ENCODE measurements at regions not wholly inside any gene's neighbourhood (a gene's known extent, or its start where the extent isn't known, plus 50 kb on each side); places are given as distances from the start of the nearest gene placed in this dataset.
A peak's percentile ranks its signal among the peaks of the same experiment; 100 is the strongest.

DNA sequence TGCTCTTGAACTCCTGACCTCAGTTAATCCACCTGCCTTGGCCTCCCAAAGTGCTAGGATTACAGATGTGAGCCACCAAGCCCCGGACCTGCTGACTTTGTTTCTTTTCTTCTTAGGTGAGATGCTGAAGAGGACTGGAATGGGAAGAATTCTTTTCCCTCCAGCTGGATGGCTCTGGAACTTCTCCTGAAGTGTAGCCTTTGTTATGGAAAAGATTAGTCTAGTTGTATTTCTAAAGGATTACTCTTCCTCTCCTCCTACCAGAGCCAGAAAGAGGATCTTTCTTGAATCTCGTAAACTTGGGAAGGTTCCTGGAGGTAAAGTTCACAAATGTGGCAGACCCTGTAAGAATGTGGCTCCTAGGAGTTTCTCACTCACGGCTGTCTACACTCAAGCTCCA lies 95.4 kb upstream of the LARGE1 start:
- Histone ChIP-seq H3K27me3 (ENCODE audit: control insufficient read depth, insufficient read depth, low read length) (no peaks in the 10 kb centered on the region), H3K4me3 (ENCODE audit: insufficient read depth, low read depth, low read length) (no peak overlapping the region), H3K36me3 (replicated peaks; ENCODE audit: control insufficient read depth, insufficient read depth, low read length) (no peaks in the 10 kb centered on the region)
- no peak for DNase-seq

DNA sequence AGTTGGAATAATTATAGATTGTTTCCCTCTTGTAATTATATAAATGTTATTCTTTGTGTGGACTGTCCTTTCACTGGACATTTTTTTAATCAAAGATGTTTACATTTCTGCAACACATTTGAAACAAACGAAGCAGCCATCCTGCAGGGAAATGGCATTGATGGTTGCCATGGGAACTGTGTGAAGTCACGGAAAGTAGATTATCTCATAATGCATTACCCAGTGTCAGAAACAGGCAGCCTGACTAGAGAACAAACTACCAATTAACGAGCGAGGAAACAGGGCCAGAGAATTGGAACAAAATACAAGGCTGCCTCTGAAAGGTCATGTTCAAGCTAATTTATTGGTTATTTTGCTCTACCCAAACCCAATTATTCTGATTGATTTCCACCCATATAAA lies 96.9 kb upstream of the LARGE1 start:
- H3K27me3 ChIP-seq (ENCODE audit: control insufficient read depth, insufficient read depth, low read length): no peaks in the 10 kb centered on the region
- no peaks in the 10 kb centered on the region for H3K36me3 ChIP-seq (replicated peaks; ENCODE audit: control insufficient read depth, insufficient read depth, low read length)
- DNase-seq: no peak
- H3K4me3 ChIP-seq (ENCODE audit: insufficient read depth, low read depth, low read length): no peak overlapping the region

DNA sequence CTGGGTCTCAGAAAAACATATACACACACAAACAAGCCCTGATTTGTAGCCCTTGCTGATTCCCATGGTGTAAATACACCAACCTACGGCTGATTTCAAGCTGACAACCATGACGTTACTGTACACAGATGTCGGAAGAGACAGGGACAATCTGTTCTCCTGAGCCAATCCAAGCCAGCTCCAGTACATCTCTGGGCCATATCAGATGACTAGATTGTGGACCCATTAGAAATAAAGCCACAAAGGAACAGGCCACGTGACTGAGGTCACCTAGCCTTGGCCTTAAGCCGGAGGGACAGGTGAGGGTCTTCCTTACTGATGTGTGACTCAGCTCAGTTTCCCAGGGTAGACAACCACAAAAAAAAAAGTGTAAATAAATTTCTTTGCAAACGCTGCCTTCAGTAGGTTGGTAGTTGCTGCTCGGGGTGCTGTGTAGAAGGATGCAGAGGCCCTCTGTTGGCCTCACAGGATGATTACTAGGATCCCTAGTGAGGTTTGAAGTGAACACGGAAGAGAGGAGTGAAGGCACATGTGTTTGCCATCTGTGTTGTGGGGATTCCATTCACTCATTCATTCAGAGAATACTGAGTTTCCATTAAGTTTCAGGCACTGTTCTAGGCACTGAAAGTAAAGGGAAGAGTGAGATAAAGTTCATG lies 99.0 kb upstream of the LARGE1 start:
- Histone ChIP-seq H3K27me3 (ENCODE audit: control insufficient read depth, insufficient read depth, low read length) (no peaks in the 10 kb centered on the region), H3K4me3 (ENCODE audit: insufficient read depth, low read depth, low read length) (no peak overlapping the region), H3K36me3 (replicated peaks; ENCODE audit: control insufficient read depth, insufficient read depth, low read length) (no peaks in the 10 kb centered on the region)
- DNase-seq: peak; percentile 17

DNA sequence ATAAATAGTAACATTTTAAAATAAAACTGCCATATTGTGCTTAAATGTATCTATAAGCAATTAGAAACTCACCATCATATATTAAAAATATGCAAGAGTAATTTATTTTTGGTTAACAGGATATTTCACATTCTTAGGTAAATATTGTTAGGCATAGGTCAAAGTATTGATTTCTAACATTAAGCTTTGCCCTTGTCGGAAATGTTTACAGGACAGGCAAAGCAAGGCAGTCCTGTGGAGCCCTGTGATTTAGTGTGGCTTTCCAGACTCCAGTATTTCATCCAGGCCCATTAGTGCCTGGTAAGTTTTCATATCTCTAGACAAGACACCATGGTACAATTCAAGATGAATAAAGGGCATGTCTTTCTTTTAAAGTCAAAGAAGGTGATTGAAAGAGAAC lies 114.9 kb upstream of the LARGE1 start:
- no peaks in the 10 kb centered on the region for H3K27me3 ChIP-seq (ENCODE audit: control insufficient read depth, insufficient read depth, low read length)

DNA sequence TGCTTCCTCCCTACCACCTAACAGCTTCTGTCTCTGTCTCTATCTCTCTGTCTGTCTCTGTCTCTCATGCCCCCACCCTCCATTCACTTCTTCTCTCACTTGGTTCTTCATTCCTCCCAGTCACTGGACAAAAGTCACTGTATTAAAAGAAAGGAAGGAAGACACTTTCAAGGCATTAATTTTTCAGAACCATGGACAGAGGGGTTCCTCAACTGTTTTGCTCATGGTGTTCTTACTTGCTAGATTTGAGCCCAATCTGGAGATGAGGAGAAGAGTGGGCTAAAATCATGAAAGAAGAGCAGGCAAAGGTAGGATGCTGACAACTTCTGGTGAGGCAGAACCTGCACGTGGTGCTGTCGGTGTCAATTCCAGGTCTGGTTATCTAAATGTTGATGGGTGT lies 116.7 kb upstream of the LARGE1 start:
- Histone ChIP-seq H3K4me3 (ENCODE audit: insufficient read depth, low read depth, low read length) (no peak overlapping the region), H3K27me3 (ENCODE audit: control insufficient read depth, insufficient read depth, low read length) (no peaks in the 10 kb centered on the region), H3K36me3 (replicated peaks; ENCODE audit: control insufficient read depth, insufficient read depth, low read length) (no peaks in the 10 kb centered on the region)
- DNase-seq: peak; percentile 24

More for the DNA sequence above, 114.9 kb upstream of the LARGE1 start:
- Histone ChIP-seq H3K36me3 (replicated peaks; ENCODE audit: control insufficient read depth, insufficient read depth, low read length) (no peaks in the 10 kb centered on the region), H3K4me3 (ENCODE audit: insufficient read depth, low read depth, low read length) (no peak overlapping the region)
- DNase-seq: no peak

DNA sequence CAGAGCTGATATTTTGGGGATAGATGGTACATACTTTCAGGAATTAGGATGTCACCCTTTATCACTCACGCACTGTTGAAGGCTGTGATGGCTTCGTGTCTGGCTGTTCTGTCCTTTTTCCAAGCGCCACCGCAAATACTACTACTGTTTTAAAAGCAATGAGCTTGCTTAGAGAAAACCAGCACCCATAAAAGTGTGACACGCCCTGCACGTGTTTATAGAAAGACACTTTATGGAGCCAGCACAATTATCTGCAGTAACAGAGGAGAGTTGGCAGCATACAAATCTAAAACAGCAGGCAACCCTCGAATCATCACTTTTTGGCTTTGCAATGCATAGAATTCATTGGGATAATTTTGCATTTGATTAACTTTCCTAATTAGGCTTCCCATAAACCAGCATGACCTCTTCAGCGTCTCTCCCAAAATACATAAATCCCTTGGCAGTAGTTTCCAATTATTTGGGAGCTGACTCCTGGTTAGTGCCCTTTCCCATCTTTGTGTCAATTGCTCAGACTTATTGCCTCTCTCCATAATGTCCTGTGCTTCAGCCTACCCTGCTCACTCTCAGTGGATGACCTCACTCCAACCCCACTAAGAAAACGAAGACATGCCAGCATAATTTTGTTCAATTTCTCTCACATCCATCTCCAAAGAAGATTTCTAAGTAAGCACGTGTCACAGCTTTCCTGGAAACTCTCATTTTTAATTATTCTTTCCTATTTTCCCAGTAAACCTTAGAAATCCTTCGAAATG lies 118.7 kb upstream of the LARGE1 start:
- no peaks in the 10 kb centered on the region for H3K36me3 ChIP-seq (replicated peaks; ENCODE audit: control insufficient read depth, insufficient read depth, low read length)
- DNase-seq: no peak
- no peaks in the 10 kb centered on the region for H3K27me3 ChIP-seq (ENCODE audit: control insufficient read depth, insufficient read depth, low read length)
- H3K4me3 ChIP-seq (ENCODE audit: insufficient read depth, low read depth, low read length): no peak overlapping the region

DNA sequence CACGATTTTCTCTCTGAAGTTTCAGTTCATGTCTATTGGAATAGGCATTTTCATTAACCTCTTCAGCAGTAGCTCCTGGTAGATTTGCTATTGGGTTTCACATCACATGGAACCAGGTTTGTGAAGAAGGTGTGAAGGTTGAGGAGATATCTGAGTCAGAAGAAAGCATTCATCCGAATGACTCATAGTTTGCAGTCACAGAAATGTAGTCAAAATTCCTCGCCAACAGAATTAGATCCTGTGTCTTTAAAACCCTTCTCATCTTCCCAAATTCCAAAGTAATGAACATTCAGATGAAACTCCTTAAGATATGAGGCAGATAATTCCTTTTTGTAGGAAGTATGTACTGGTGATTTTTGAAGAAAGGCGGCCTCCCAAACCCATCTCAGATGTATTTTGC lies 125.0 kb upstream of the LARGE1 start:
- Histone ChIP-seq H3K4me3 (ENCODE audit: insufficient read depth, low read depth, low read length) (no peak overlapping the region), H3K27me3 (ENCODE audit: control insufficient read depth, insufficient read depth, low read length) (no peaks in the 10 kb centered on the region), H3K36me3 (replicated peaks; ENCODE audit: control insufficient read depth, insufficient read depth, low read length) (no peaks in the 10 kb centered on the region)
- no peak for DNase-seq

DNA sequence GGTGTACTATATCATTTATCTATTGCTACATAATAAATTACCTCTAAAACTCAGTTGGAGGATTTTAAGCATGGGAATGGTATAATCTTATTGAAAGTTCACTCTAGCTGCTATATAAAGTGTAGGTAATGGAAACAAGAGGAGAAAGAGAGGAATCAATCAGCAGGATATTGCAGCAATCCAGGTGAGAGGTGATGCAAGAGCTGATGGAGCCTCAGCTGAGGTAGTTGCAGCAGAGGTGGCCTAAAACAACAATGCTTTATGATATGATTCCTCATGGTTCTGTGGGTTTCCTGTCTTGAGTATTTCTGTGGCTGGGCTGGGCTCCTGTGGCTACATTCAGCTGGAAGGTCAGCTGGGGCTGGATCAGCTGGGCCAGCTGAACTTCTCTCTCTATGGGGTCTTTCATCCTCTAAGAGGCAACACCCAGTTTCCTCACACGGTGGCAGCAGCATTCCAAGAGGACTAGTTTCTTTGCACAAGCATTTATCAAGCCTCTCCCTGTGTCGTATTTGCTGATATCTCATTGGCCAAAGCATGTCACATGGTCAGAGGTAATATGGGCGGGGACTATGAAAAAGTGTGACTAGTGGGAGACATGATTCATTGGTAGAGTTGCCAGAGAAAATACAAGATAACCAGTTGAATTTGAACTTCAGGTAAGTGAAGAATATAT lies 135.4 kb upstream of the LARGE1 start:
- peak; percentile 77 for DNase-seq
- H3K4me3 ChIP-seq (ENCODE audit: insufficient read depth, low read depth, low read length): no peak overlapping the region
- no peaks in the 10 kb centered on the region for H3K36me3 ChIP-seq (replicated peaks; ENCODE audit: control insufficient read depth, insufficient read depth, low read length)
- no peaks in the 10 kb centered on the region for H3K27me3 ChIP-seq (ENCODE audit: control insufficient read depth, insufficient read depth, low read length)

DNA sequence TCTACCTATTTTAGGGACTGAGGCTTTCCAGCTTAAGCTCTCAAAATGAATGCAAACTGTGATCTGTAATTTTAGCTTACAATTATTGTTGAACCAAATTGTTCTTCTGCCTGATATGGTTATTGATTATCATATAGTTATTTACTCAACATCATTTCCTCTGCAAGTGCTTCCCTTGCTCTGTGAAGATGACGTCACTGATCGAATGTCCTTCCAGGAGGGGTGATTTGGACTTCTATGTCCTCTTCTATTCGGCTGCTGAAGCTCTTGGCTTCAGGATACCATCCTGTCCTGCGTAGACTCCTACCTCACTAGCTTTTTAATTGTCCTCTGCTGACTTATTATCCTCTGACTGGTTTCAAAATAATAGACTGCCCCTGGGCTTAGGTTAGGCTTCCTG lies 137.4 kb upstream of the LARGE1 start:
- H3K27me3 ChIP-seq (ENCODE audit: control insufficient read depth, insufficient read depth, low read length): no peaks in the 10 kb centered on the region
- no peaks in the 10 kb centered on the region for H3K36me3 ChIP-seq (replicated peaks; ENCODE audit: control insufficient read depth, insufficient read depth, low read length)
- no peak for DNase-seq
- no peak overlapping the region for H3K4me3 ChIP-seq (ENCODE audit: insufficient read depth, low read depth, low read length)

DNA sequence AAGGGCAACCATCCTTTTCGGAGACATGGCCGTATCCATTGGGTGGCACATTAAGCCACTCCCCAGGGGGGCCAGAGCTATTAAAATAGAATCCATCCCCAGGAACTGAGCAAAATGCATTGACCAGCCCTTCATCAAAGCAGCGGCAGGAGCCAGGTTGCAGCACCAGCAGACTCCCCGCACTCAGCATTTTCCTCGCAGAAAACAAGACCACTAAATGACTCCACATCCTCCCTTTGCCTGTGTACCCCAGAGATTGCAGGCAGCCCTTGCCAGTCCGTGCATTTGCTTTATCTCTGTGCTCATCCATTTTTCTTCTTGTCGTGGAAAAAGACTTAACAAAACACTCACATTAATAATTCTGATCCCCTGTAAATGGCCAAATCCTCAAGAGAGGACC lies 144.4 kb upstream of the LARGE1 start:
- Histone ChIP-seq H3K36me3 (replicated peaks; ENCODE audit: control insufficient read depth, insufficient read depth, low read length) (no peaks in the 10 kb centered on the region), H3K27me3 (ENCODE audit: control insufficient read depth, insufficient read depth, low read length) (no peaks in the 10 kb centered on the region), H3K4me3 (ENCODE audit: insufficient read depth, low read depth, low read length) (no peak overlapping the region)
- DNase-seq: no peak

DNA sequence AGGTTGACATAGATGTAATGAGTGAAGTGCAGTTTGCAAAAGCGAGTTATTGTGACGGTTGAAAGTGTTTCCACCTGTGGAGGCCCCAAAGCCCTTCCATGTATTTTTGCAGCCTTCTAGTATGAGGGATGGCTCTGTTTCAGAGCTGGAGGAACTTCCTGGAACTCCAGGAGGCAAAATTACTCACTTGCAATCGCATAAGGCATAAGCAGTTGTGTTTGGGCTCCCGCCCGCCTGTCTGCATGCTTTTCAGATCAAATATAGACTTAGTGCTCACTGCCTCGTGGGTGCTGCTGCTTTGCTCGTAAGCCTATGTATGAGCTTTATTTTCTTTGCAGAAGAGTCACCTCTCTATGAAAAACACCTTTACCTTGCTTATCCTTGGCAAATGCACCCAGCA lies 146.8 kb upstream of the LARGE1 start:
- Histone ChIP-seq H3K27me3 (ENCODE audit: control insufficient read depth, insufficient read depth, low read length) (no peaks in the 10 kb centered on the region), H3K4me3 (ENCODE audit: insufficient read depth, low read depth, low read length) (no peak overlapping the region)

DNA sequence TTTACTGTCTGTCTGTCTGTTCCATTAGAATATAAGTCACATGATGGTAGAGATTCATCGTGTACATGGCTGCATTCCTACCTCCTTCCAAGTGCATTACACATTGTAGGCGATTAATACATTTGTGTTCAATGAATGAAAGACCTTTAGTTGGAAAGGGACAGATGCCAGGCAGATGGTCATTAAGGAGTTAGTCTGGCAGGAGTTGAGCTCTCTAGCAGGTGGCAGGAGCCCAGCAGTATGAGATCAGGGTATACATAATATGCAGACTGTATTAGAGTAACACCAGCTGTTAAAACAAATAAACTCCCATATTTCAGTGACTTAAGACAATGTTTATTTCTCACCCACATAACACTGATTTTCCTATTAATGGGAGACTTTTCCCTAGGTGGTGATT lies 147.7 kb upstream of the LARGE1 start:
- no peaks in the 10 kb centered on the region for H3K36me3 ChIP-seq (replicated peaks; ENCODE audit: control insufficient read depth, insufficient read depth, low read length)
- no peak for DNase-seq
- H3K27me3 ChIP-seq (ENCODE audit: control insufficient read depth, insufficient read depth, low read length): no peaks in the 10 kb centered on the region
- H3K4me3 ChIP-seq (ENCODE audit: insufficient read depth, low read depth, low read length): no peak overlapping the region

More for the DNA sequence above, 146.8 kb upstream of the LARGE1 start:
- no peaks in the 10 kb centered on the region for H3K36me3 ChIP-seq (replicated peaks; ENCODE audit: control insufficient read depth, insufficient read depth, low read length)
- DNase-seq: no peak

DNA sequence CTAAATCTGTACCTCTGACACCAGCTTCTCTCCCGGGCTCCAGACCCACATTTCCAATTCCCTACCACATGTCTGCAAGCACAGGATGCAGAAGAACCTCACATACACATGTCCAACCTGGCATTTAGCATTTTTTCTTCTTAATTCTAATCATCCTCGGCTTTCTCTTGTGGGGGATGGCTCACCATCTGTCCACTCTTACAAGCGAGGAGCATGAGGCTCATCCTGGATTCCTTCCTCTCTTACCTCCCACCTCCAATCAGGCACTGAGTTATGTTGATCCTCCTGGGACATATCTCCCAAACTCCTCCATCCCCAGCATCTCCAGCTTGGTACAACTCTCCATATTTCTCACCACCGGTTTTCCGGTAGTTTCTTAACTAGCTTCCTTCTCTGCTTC lies 149.8 kb upstream of the LARGE1 start:
- no peaks in the 10 kb centered on the region for H3K27me3 ChIP-seq (ENCODE audit: control insufficient read depth, insufficient read depth, low read length)
- no peaks in the 10 kb centered on the region for H3K36me3 ChIP-seq (replicated peaks; ENCODE audit: control insufficient read depth, insufficient read depth, low read length)
- DNase-seq: no peak
- H3K4me3 ChIP-seq (ENCODE audit: insufficient read depth, low read depth, low read length): no peak overlapping the region

DNA sequence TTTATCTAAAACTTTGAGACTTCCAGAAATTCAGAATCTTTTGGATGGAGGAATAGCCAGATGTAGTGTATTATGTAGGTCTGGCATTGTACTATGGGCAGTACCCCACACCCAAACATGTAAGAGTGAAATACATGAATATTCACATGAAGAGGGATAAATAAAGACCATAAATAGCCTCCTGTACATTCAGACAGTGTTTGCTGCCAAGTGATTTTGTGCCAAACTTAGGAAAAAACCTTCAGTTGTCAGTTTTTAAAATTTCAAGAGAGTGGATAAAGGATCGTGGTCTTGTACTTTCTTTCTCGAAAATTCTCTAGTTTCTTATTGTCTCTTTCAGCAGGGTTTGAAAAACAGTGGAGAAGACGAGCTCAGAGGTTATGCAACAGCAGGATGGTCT lies 150.3 kb upstream of the LARGE1 start:
- Histone ChIP-seq H3K4me3 (ENCODE audit: insufficient read depth, low read depth, low read length) (no peak overlapping the region), H3K27me3 (ENCODE audit: control insufficient read depth, insufficient read depth, low read length) (no peaks in the 10 kb centered on the region), H3K36me3 (replicated peaks; ENCODE audit: control insufficient read depth, insufficient read depth, low read length) (no peaks in the 10 kb centered on the region)
- no peak for DNase-seq

DNA sequence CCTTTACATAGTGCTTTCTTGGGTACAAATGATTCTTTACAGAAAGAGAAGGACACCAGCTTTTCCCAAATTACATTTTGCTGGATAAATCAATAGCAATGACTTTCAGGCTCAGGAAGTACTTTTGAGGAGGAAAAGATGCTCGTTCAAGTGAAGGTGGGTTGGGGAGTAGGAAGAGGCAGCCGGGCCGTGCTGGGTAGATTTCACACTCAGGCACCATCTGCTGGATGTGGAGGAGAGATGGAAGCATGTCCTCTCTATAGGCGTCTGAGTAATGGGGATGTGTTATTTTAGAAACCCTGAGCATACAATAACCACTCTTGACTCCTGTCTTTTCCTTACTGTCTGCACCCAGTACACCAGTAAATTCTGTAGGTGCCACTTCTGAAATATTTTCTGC lies 152.3 kb upstream of the LARGE1 start:
- no peaks in the 10 kb centered on the region for H3K36me3 ChIP-seq (replicated peaks; ENCODE audit: control insufficient read depth, insufficient read depth, low read length)
- H3K4me3 ChIP-seq (ENCODE audit: insufficient read depth, low read depth, low read length): no peak overlapping the region
- no peaks in the 10 kb centered on the region for H3K27me3 ChIP-seq (ENCODE audit: control insufficient read depth, insufficient read depth, low read length)
- no peak for DNase-seq

Measured in H7 (cell line).